ENCODE measurements at regions not wholly inside any gene's neighbourhood (a gene's known extent, or its start where the extent isn't known, plus 50 kb on each side); places are given as distances from the start of the nearest gene placed in this dataset.

- in situ Hi-C loops (cut with HindIII; ENCODE audit: low sequenced_read_pairs), result no loop called here
- TF ChIP-seq CTCF (IDR thresholded peaks at IDR 0.05; ENCODE audit: low read depth, low read length), result no peak
- DNase-seq (ENCODE audit: low read depth, low spot score), result no peak
- H3K4me3 ChIP-seq (ENCODE audit: low read depth, low read length), result no peak overlapping the region
Observed at GRCh38 chr9:117963493-117964090, 259.4 kb downstream of the TLR4 start.

GRCh38 chr9:117970276-117971050, 266.3 kb downstream of the TLR4 start:
- TF ChIP-seq CTCF (IDR thresholded peaks at IDR 0.05; ENCODE audit: low read depth, low read length), result no peak
- in situ Hi-C loops (cut with HindIII; ENCODE audit: low sequenced_read_pairs), result no loop called here
- H3K4me3 ChIP-seq (ENCODE audit: low read depth, low read length), result no peak overlapping the region
- no peak for DNase-seq (ENCODE audit: low read depth, low spot score)

GRCh38 chr9:117974108-117974507, 269.9 kb downstream of the TLR4 start:
- DNase-seq (ENCODE audit: low read depth, low spot score), result no peak
- no peak overlapping the region for H3K4me3 ChIP-seq (ENCODE audit: low read depth, low read length)
- in situ Hi-C loops (cut with HindIII; ENCODE audit: low sequenced_read_pairs), result no loop called here
- no peak for TF ChIP-seq CTCF (IDR thresholded peaks at IDR 0.05; ENCODE audit: low read depth, low read length)

GRCh38 chr9:117979914-117980313, 275.7 kb downstream of the TLR4 start:
- no peak for TF ChIP-seq CTCF (IDR thresholded peaks at IDR 0.05; ENCODE audit: low read depth, low read length)
- in situ Hi-C loops (cut with HindIII; ENCODE audit: low sequenced_read_pairs), result no loop called here
- H3K4me3 ChIP-seq (ENCODE audit: low read depth, low read length), result no peak overlapping the region
- no peak for DNase-seq (ENCODE audit: low read depth, low spot score)

GRCh38 chr9:117987945-117988344, 283.7 kb downstream of the TLR4 start:
- in situ Hi-C loops (cut with HindIII; ENCODE audit: low sequenced_read_pairs), result no loop called here
- no peak for DNase-seq (ENCODE audit: low read depth, low spot score)
- no peak overlapping the region for H3K4me3 ChIP-seq (ENCODE audit: low read depth, low read length)
- no peak for TF ChIP-seq CTCF (IDR thresholded peaks at IDR 0.05; ENCODE audit: low read depth, low read length)

- DNase-seq (ENCODE audit: low read depth, low spot score), result no peak
- H3K4me3 ChIP-seq (ENCODE audit: low read depth, low read length), result no peak overlapping the region
- TF ChIP-seq CTCF (IDR thresholded peaks at IDR 0.05; ENCODE audit: low read depth, low read length), result no peak
- in situ Hi-C loops (cut with HindIII; ENCODE audit: low sequenced_read_pairs), result no loop called here
Observed at GRCh38 chr9:117992006-117992405, 287.8 kb downstream of the TLR4 start.
